Bronchial epithelial cell (primary cell): ENCODE measurements at regions not wholly inside any gene's neighbourhood (a gene's known extent, or its start where the extent isn't known, plus 50 kb on each side); places are given as distances from the start of the nearest gene placed in this dataset.

ENCODE experiments used
- DNase-seq: peaks from one replicate; pipeline ENCODE4 v3.0.0-alpha.2; 2010; ENCODE audit warnings: low read depth
- FAIRE-seq: peaks from 2 replicates; lab custom pipeline; 2011; peaks lifted over from hg19 to GRCh38; lab: Jason Lieb, UNC
- H3K27me3 ChIP-seq: 2 replicates; pipeline ENCODE4 v1.5.1; 2011; ENCODE audit warnings: low read length; ENCODE audit not compliant: control insufficient read depth, insufficient read depth
- H3K36me3 ChIP-seq: 2 replicates; pipeline ENCODE4 v1.5.1; 2011; ENCODE audit warnings: low read length; ENCODE audit not compliant: control insufficient read depth, insufficient read depth
- H3K4me3 ChIP-seq: 2 replicates; pipeline ENCODE4 v1.5.1; 2011; ENCODE audit warnings: mild to moderate bottlenecking, low read depth, low read length, control low read depth
- CTCF ChIP-seq: IDR thresholded peaks from 2 replicates; pipeline ENCODE4 v1.5.1; 2011; ENCODE audit warnings: mild to moderate bottlenecking, moderate library complexity, low read length, control low read depth, inconsistent platforms; ENCODE audit not compliant: insufficient read depth, severe bottlenecking

- no peak for FAIRE-seq
- Histone ChIP-seq H3K36me3 (no peaks in the 10 kb centered on the region), H3K27me3 (no peaks in the 10 kb centered on the region), H3K4me3 (no peak overlapping the region)
- TF ChIP-seq CTCF: no peak
- DNase-seq: no peak
These were observed 492.3 kb downstream of the PREX1 start for GRCh38 chr20:48335308-48336050.

DNA sequence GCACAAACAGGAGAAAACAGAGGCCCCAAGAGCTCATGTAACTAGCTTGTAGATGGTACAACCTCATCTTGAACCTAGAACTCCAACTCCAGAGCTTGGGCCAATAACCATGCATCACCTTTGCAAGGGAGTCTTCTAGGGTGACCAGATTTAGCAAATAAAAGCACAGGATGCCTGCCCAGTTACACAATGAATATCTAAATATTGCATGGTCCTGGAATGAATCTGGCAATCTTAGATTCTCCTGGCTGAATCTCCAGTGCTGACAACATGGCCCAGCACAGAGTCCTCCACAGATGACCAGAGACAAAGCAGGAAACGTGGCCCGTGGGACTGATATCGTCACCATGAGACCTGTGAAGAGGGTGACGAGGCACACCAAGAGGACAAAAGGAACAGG, 494.1 kb downstream of the PREX1 start:
- TF ChIP-seq CTCF: no peak
- H3K27me3 ChIP-seq: no peaks in the 10 kb centered on the region
- FAIRE-seq (no peak), DNase-seq (no peak)
- no peak overlapping the region for H3K4me3 ChIP-seq
- no peaks in the 10 kb centered on the region for H3K36me3 ChIP-seq

DNA sequence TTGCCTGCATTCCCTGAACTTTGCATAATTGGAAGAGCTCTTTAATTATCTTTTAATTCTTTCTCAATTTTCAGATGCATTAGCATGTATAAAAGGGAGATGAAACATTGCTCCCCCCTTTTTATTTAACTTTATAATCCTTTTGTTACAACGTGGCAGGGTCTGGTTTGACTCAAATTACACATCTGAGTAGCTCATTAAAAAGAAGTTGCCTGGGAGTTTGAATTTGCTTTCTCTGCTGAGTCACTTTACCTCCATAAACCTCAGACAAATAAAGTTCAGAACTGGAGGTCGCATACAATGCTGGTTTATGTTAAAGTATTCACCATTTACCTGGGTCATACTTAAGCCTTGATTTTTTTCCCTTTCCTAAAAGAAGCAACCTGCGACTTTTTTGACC, 495.2 kb downstream of the PREX1 start:
- Histone ChIP-seq H3K4me3 (no peak overlapping the region), H3K36me3 (no peaks in the 10 kb centered on the region), H3K27me3 (no peaks in the 10 kb centered on the region)
- FAIRE-seq (no peak), DNase-seq (no peak)
- no peak for TF ChIP-seq CTCF

DNA sequence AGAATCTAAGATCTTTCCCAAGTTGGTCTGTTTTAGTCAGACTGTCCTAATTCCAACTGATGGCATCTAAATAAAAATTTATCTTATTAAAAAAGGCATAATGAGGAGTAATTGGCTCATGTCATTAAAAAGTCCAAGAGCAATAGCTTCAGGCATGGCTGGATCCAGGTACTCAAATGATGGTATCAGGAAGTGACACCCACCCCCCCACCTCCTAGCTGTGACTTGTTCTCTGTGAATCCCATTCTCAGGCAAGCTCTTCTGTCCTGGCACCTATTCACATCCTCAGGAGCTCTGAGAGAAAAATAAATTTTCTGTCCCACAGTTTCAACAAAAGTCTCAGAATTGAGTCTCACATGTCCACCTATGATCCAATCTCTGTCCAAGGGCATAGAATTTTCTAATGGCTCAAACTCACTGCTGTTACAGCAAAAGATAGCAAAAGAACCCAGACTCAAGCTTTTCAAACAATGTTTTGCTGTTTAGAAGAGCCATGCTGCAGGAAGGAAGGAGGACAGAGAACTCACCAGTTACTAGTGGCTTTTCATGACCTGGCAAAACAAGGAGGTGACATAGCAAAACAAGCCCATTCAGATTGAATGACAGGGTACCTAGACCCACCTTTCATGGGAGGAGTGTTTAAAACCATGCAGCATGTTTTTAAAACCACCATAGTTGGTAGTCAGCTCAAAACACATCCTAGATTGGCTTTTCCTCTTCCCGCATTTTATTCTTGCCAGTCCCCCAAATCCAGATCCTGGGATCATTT, 496.1 kb downstream of the PREX1 start:
- DNase-seq (no peak), FAIRE-seq (no peak)

More for the DNA sequence above, 496.1 kb downstream of the PREX1 start:
- Histone ChIP-seq H3K27me3 (no peaks in the 10 kb centered on the region), H3K4me3 (no peak overlapping the region), H3K36me3 (no peaks in the 10 kb centered on the region)
- no peak for TF ChIP-seq CTCF
